ENCODE measurements at regions not wholly inside any gene's neighbourhood (a gene's known extent, or its start where the extent isn't known, plus 50 kb on each side); places are given as distances from the start of the nearest gene placed in this dataset.

DNA sequence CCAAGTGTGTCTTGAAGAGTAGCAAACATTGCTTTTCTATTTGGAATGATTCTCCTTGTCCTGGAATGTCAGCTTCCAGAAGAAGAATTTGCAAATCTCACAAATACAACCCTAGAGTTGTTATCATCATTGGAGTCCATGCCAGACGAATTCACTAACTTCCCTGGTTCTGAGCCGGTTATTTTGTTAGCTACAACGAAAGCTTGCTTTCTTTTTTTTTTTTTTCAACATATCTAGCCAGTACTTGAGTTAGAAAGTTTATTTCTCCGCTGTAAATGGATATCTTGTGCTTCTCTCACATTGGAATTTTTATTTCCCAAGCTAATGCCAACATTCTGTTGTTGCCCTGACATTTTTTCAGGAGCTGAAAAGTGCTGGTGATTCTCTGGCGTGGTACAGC lies 138.1 kb upstream of the POM121L12 start (continued):
- no peak for TF ChIP-seq SIN3A (conservative IDR thresholded peaks at IDR 0.05 in 1 of 2, IDR thresholded peaks at IDR 0.05 in 1 of 2; ENCODE audit: low read depth in 1 of 2, low read length in 2 of 2)
- TF ChIP-seq RAD21 (IDR thresholded peaks at IDR 0.05 in 1 of 2, conservative IDR thresholded peaks at IDR 0.05 in 1 of 2; ENCODE audit: low read depth in 2 of 2, low read length in 2 of 2): no peak

Measured in H1 (cell line).